NCI-H1092 (cell line): ENCODE measurements at regions not wholly inside any gene's neighbourhood (a gene's known extent, or its start where the extent isn't known, plus 50 kb on each side); places are given as distances from the start of the nearest gene placed in this dataset.
"Not testable (repeated sequence)": the region's sequence is repeated elsewhere in the genome, so short reads cannot be mapped to it uniquely, and the experiment has no call there.

ENCODE experiments used
- DNase-seq: peaks from one replicate; lab custom pipeline; 2025; lab: John Stamatoyannopoulos, UW

DNA sequence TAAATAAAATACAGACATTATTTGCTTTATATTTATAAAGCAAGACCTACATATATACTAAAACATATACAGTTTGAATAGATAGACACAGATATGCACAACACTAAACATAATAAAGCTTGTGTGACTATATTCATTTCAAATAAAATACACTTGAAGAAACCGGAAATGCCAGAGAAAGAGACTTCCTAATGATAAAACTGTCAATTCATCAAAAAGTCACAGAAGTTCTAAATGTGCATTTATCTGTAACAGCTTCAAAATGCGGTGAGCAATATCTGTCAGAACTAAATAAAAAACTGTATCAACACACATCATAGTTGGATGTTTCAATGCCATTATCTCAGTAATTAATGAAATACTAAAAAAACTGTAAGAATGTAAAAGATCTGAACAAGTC is 60.6 kb upstream of the CTSV start:
- DNase-seq: not testable (repeated sequence)

GRCh38 chr9:97096793-97097192 is 57.9 kb upstream of the CTSV start:
- no peak for DNase-seq

GRCh38 chr9:97089361-97089760 is 50.4 kb upstream of the CTSV start:
- DNase-seq: not testable (repeated sequence)
